HFF-Myc (cell line): ENCODE measurements at regions not wholly inside any gene's neighbourhood (a gene's known extent, or its start where the extent isn't known, plus 50 kb on each side); places are given as distances from the start of the nearest gene placed in this dataset.

Source experiments
- DNase-seq: peaks from one replicate; pipeline ENCODE4 v3.0.0-alpha.2; 2011; ENCODE audit warnings: low read depth; ENCODE audit errors: extremely low read depth
- H3K4me3 ChIP-seq: replicated peaks from 2 replicates; pipeline ENCODE4 v1.5.1; 2011; ENCODE audit warnings: low read depth, mild to moderate bottlenecking, control low read depth, low read length
- CTCF ChIP-seq: IDR thresholded peaks from 2 replicates; pipeline ENCODE4 v1.5.1; 2012; ENCODE audit warnings: mild to moderate bottlenecking, low read depth, low read length, control low read depth; ENCODE audit errors: missing control alignments

- no peak for TF ChIP-seq CTCF
- no peak for DNase-seq
- no peak overlapping the region for H3K4me3 ChIP-seq
Observed at GRCh38 chr12:97994746-97995484, 520.5 kb upstream of the TMPO start.

- no peak for DNase-seq
- no peak overlapping the region for H3K4me3 ChIP-seq
- no peak for TF ChIP-seq CTCF
Observed at GRCh38 chr12:97995559-97995958, 519.8 kb upstream of the TMPO start.

GRCh38 chr12:98001430-98001829 is 514.0 kb upstream of the TMPO start:
- no peak overlapping the region for H3K4me3 ChIP-seq
- no peak for TF ChIP-seq CTCF
- no peak for DNase-seq

- H3K4me3 ChIP-seq, result no peak overlapping the region
- DNase-seq, result peak; percentile 2
- peak; percentile 29 for TF ChIP-seq CTCF
Observed at GRCh38 chr12:98002887-98003493, 512.4 kb upstream of the TMPO start.

GRCh38 chr12:98007963-98008362 is 507.4 kb upstream of the TMPO start:
- TF ChIP-seq CTCF, result no peak
- no peak for DNase-seq
- no peak overlapping the region for H3K4me3 ChIP-seq

- no peak for DNase-seq
Observed at GRCh38 chr12:98013560-98013959, 501.8 kb upstream of the TMPO start.

More at GRCh38 chr12:98013560-98013959, 501.8 kb upstream of the TMPO start:
- no peak for TF ChIP-seq CTCF
- H3K4me3 ChIP-seq, result no peak overlapping the region
